Lower leg skin (tissue), 3 donors: ENCODE measurements at regions not wholly inside any gene's neighbourhood (a gene's known extent, or its start where the extent isn't known, plus 50 kb on each side); places are given as distances from the start of the nearest gene placed in this dataset.

Experiments
- CTCF ChIP-seq, 3 donors: fragments of 450-650 bp; IDR thresholded peaks; one replicate each; pipeline ENCODE4 v1.5.1; 2016; ENCODE audit warnings: antibody characterized with exemption in 3 of 3, mild to moderate bottlenecking in 3 of 3, moderate library complexity in 2 of 3
- POLR2A ChIP-seq, 2 donors: fragments of 450-650 bp; IDR thresholded peaks; one replicate each; pipeline ENCODE4 v1.6.1; 2016 to 2017; ENCODE audit warnings: antibody characterized with exemption in 2 of 2, mild to moderate bottlenecking in 1 of 2, moderate library complexity in 1 of 2

GRCh38 chr3:31436830-31437229 lies 95.9 kb upstream of the STT3B start:
- TF ChIP-seq CTCF (IDR thresholded peaks at IDR 0.05) (no peak), POLR2A (IDR thresholded peaks at IDR 0.05) (no peak)
